ENCODE measurements at regions not wholly inside any gene's neighbourhood (a gene's known extent, or its start where the extent isn't known, plus 50 kb on each side); places are given as distances from the start of the nearest gene placed in this dataset.

DNA sequence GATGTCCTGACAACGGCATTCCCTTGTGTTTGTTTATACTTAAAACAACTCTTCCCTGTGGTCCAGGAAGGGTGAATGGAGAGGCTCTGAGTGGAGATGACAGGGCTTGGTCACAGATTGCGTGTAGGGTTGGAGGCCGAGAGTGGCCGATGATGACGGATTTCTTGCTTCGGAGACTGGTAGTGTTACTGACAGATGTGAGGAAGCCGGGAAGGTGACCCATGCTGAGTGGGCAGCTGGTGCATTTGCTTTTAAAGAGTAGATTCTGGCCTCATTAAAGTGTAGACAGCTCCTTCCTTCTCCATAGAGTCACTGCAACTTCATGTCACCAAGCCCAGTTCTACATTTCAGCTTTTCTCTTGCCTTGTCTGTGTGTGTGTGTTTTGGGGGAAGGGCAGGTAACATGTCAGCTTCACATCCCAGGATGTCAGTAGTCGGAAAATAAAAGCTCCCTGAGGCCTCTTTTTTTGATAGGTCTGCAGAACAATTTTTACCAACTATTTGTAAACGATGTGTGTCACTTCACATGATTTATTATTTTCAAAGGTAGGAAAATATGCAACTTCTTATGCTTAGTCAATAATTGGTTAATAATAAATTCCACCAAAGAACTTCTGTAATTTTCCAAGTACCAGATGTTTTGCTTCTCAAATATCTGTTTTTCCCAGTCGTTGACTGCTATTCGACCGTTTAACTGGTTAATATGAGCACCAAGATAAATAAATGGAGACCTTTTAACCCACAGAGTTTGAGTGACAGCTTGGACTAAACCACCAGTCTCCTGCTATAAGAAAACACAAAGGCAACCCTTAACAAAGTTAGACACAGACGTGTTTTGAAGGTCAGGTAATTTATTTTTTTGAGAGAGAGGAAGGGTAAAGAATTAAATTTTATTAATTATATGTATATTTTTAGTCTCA lies 436.9 kb downstream of the SLC4A3 start:
- H3K27ac ChIP-seq: no peak overlapping the region
- H4K20me1 ChIP-seq: no peaks in the 10 kb centered on the region
- no peak for TF ChIP-seq Cebpa-rat (IDR thresholded peaks at IDR 0.05)
- H3K4me3 ChIP-seq: no peak overlapping the region
- H3K4me2 ChIP-seq: no peak overlapping the region
- no peaks in the 10 kb centered on the region for H3K4me1 ChIP-seq
- no peaks in the 10 kb centered on the region for H3K27me3 ChIP-seq
- no peaks in the 10 kb centered on the region for H3K9me3 ChIP-seq (replicated peaks in 1 of 11)
- no peaks in the 10 kb centered on the region for H3K36me3 ChIP-seq
- no peak overlapping the region for H3K9ac ChIP-seq

DNA sequence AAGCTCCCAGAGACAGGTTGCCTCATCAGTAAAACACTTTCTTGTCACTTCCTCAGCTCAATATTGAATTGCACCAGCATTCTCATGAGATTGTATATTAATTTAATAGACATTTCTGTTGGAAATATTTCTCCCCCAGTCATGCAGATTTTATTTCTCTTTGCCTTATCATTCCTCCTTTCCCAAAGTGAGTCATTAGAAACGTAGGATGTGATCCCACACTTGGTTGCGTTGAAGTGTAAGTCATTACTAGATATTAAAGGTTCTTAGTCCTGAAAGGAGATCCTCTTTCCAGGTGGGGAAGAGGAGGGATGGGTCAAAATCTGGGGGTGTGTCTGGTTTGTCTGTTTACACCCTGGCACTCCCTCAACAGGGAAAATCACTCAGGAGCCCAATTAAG lies 438.2 kb downstream of the SLC4A3 start:
- Histone ChIP-seq H3K4me2 (no peak overlapping the region), H3K4me1 (no peaks in the 10 kb centered on the region), H3K27ac (no peak overlapping the region), H4K20me1 (no peaks in the 10 kb centered on the region), H3K4me3 (no peak overlapping the region), H3K27me3 (no peaks in the 10 kb centered on the region), H3K9ac (no peak overlapping the region), H3K9me3 (replicated peaks in 1 of 11) (no peaks in the 10 kb centered on the region), H3K36me3 (no peaks in the 10 kb centered on the region)
- TF ChIP-seq Cebpa-rat (IDR thresholded peaks at IDR 0.05): no peak

DNA sequence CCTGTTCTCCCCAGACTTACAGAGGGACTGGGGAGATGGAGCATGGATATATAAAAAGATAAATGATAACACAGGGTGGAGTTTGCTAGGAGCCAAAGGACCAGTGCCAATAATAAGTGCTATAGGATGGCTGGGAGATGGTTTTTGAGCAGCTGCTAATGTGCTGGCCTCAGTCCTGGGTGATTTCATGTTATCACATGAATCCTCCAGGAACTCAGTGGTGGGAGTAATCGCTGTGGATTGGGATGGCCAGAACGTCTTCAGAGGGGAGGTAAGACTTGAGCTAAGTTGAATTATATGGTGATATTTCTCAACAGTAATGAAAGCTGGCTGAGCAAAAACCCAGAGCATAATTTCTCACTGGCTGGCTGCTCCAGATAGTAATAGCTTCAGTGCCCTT lies 441.4 kb downstream of the SLC4A3 start:
- Histone ChIP-seq H3K4me3 (no peak overlapping the region), H3K27me3 (no peaks in the 10 kb centered on the region), H3K4me1 (no peaks in the 10 kb centered on the region), H3K27ac (no peak overlapping the region), H3K4me2 (no peak overlapping the region), H3K36me3 (no peaks in the 10 kb centered on the region), H3K9ac (no peak overlapping the region), H3K9me3 (replicated peaks in 1 of 11) (no peaks in the 10 kb centered on the region), H4K20me1 (no peaks in the 10 kb centered on the region)
- no peak for TF ChIP-seq Cebpa-rat (IDR thresholded peaks at IDR 0.05)

DNA sequence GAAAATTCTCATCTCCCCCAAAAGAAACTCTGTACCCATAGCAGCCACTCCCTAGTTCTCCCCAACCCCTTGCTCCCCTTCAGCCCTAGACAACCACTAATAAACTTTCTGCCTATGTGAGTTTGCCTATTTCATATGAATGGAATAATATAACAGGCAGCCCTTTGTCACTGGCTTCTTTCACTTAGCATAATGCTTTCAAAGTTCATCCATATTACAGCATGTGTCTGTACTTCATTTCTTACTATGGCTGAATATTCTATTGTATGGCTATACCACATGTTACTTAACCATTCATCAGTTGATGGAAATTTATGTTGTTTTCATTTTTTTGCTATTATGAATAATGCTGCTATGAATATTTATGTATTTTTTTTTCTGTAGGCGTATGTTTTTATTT lies 442.9 kb downstream of the SLC4A3 start:
- no peak overlapping the region for H3K4me3 ChIP-seq
- no peaks in the 10 kb centered on the region for H3K36me3 ChIP-seq
- H3K27me3 ChIP-seq: no peaks in the 10 kb centered on the region
- no peak overlapping the region for H3K27ac ChIP-seq
- no peak overlapping the region for H3K9ac ChIP-seq
- no peaks in the 10 kb centered on the region for H3K9me3 ChIP-seq (replicated peaks in 1 of 11)
- no peaks in the 10 kb centered on the region for H4K20me1 ChIP-seq
- no peak overlapping the region for H3K4me2 ChIP-seq
- H3K4me1 ChIP-seq: no peaks in the 10 kb centered on the region
- no peak for TF ChIP-seq Cebpa-rat (IDR thresholded peaks at IDR 0.05)

DNA sequence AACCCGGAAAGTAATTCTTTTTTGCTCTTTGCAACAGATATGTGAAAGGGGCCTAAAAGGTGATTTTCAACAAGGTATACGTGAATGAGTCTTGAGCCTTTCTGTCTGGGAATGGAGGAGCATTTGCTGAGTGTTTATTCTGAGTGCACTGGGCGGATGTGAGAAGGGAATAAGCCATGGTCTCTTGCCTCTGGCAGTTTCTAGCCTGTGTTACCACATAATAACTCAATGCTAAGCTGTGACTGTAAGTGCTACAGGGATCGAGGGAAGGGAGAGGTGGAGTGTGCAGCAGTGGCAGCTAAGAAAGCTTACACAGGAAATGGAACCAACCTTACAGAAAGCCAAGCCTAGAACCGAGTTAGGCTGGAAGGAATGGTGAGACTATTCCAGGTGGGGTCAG lies 444.3 kb downstream of the SLC4A3 start:
- no peaks in the 10 kb centered on the region for H3K27me3 ChIP-seq
- H3K4me2 ChIP-seq: no peak overlapping the region
- H3K27ac ChIP-seq: no peak overlapping the region
- no peaks in the 10 kb centered on the region for H4K20me1 ChIP-seq
- no peaks in the 10 kb centered on the region for H3K4me1 ChIP-seq
- no peak overlapping the region for H3K4me3 ChIP-seq
- H3K9ac ChIP-seq: no peak overlapping the region
- TF ChIP-seq Cebpa-rat (IDR thresholded peaks at IDR 0.05): no peak
- H3K36me3 ChIP-seq: no peaks in the 10 kb centered on the region
- no peaks in the 10 kb centered on the region for H3K9me3 ChIP-seq (replicated peaks in 1 of 11)

DNA sequence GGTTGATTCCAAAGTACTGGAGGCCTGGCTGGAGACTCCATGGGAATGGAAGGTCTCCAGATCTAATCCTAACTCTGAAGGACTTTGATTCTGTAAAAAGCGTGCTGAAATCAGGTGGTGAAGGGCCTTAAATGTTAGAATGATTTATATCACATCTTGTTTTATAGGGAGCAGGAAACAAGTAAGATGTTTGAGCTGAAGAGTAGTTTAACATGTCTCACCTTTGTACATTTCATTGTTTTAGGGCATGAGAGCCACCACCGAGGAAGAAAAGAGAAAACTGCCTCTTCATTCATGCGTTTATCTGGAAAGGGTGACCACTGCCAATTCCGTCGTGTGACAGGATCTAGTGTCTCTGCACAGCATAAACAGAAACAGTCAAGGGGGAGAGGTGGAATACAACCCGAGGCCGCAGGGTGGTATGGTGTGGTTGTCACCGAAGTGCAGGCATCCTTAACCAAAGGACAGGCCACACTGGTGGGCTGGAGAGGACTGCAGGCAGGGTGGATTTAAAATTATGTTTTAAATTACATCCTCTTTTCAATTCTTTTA lies 445.3 kb downstream of the SLC4A3 start:
- no peak overlapping the region for H3K27ac ChIP-seq
- H3K9me3 ChIP-seq (replicated peaks in 1 of 11): no peaks in the 10 kb centered on the region
- no peaks in the 10 kb centered on the region for H3K4me1 ChIP-seq
- H3K27me3 ChIP-seq: no peaks in the 10 kb centered on the region
- H3K4me3 ChIP-seq: no peak overlapping the region
- TF ChIP-seq Cebpa-rat (IDR thresholded peaks at IDR 0.05): no peak
- no peaks in the 10 kb centered on the region for H3K36me3 ChIP-seq
- no peaks in the 10 kb centered on the region for H4K20me1 ChIP-seq
- H3K9ac ChIP-seq: no peak overlapping the region
- H3K4me2 ChIP-seq: no peak overlapping the region

DNA sequence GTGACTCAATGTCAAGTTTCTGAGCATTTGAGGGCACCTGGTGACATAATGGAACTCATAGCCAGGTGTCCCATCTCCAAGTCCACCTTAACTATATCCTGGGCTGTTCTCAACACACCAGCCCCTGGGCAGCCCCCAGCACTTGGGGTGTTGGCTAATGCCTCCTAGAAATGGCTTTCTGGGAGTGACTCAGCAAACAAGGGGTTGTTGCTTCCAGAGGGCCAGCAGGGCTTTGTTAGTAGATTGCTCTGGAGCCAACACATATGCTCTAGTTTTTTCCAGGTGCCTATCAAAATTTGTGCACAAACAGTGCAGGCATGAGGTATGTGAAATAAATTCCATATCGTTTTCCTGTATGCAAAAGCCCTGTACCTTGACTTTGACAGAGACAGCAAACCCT lies 448.4 kb downstream of the SLC4A3 start:
- no peak for TF ChIP-seq Cebpa-rat (IDR thresholded peaks at IDR 0.05)
- no peak overlapping the region for H3K27ac ChIP-seq
- H3K36me3 ChIP-seq: no peaks in the 10 kb centered on the region
- H3K9ac ChIP-seq: no peak overlapping the region
- H3K27me3 ChIP-seq: no peaks in the 10 kb centered on the region
- no peaks in the 10 kb centered on the region for H3K4me1 ChIP-seq
- no peaks in the 10 kb centered on the region for H4K20me1 ChIP-seq
- H3K9me3 ChIP-seq (replicated peaks in 1 of 11): no peaks in the 10 kb centered on the region
- no peak overlapping the region for H3K4me3 ChIP-seq
- no peak overlapping the region for H3K4me2 ChIP-seq

DNA sequence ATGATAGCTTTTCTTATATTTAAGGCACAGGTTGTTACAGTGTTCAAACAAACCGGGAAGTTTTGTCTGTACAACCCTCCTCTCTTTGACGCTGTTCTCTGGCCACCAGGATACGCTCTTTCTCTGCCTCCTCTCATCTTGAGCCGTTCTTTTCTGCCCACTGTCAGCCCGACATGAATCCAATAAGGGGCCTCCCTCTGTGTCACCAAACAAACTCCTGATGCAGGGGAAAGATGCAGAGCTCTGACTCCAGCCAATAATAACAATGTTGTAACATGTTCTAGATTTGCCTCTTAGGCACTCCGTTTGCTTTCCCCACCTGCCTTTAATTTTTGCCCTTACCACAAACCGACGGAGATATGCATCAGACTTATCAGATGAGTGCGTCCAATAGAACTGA lies 449.3 kb downstream of the SLC4A3 start:
- Histone ChIP-seq H3K27me3 (no peaks in the 10 kb centered on the region), H3K4me1 (no peaks in the 10 kb centered on the region), H3K9ac (no peak overlapping the region), H3K4me3 (no peak overlapping the region), H3K36me3 (no peaks in the 10 kb centered on the region), H3K9me3 (replicated peaks in 1 of 11) (no peaks in the 10 kb centered on the region), H4K20me1 (no peaks in the 10 kb centered on the region), H3K4me2 (no peak overlapping the region), H3K27ac (no peak overlapping the region)
- TF ChIP-seq Cebpa-rat (IDR thresholded peaks at IDR 0.05): no peak

DNA sequence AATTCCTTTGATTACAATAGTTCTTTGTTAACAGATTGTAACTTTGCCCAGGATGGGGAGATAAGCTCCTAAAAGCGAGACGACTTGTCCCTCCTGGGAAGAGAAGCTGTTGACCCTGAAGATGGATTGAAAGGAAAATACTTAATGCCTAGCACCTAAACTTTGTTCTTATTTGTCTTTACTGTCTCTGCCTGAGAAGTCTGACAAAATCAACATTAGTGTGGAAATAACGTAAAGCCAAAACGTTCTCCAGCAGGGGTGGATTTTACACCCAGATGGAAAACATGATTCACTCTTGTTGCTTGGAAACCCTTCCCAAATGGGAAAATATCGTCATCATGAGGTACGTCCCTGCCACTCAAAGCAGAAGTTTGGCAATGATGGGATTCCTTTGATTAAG lies 450.1 kb downstream of the SLC4A3 start:
- TF ChIP-seq Cebpa-rat (IDR thresholded peaks at IDR 0.05): no peak
- H3K9me3 ChIP-seq (replicated peaks in 1 of 11): no peaks in the 10 kb centered on the region
- H3K9ac ChIP-seq: no peak overlapping the region
- no peaks in the 10 kb centered on the region for H3K36me3 ChIP-seq
- H3K4me1 ChIP-seq: no peaks in the 10 kb centered on the region
- no peaks in the 10 kb centered on the region for H3K27me3 ChIP-seq
- H3K4me3 ChIP-seq: no peak overlapping the region
- H3K27ac ChIP-seq: no peak overlapping the region
- no peaks in the 10 kb centered on the region for H4K20me1 ChIP-seq
- H3K4me2 ChIP-seq: no peak overlapping the region

DNA sequence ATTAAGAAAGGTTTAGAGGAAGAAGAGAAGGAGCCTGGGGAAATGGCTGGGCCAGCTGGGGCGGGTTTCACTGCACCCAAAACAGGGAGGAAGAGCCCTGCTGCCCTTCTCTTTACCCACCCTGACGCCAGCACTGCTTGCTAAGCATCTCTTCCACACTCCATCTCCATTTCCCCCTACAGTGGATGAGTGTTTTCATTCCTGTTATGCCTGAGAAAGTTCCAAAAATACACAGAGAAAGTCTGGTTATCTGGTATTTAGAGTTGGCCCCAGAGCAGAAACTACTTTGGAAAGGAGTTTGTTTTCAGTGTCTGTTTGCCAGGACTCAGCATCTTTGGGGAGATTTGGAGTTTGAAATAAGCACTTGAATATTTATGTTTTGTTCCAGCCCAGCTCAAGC lies 451.0 kb downstream of the SLC4A3 start:
- Histone ChIP-seq H3K4me2 (no peak overlapping the region), H3K4me3 (no peak overlapping the region), H3K4me1 (no peaks in the 10 kb centered on the region), H3K27me3 (no peaks in the 10 kb centered on the region), H3K27ac (no peak overlapping the region), H3K36me3 (no peaks in the 10 kb centered on the region), H3K9ac (no peak overlapping the region), H3K9me3 (replicated peaks in 1 of 11) (no peaks in the 10 kb centered on the region), H4K20me1 (no peaks in the 10 kb centered on the region)
- no peak for TF ChIP-seq Cebpa-rat (IDR thresholded peaks at IDR 0.05)
